Type B pancreatic cell (in vitro differentiated cells): ENCODE measurements at regions not wholly inside any gene's neighbourhood (a gene's known extent, or its start where the extent isn't known, plus 50 kb on each side); places are given as distances from the start of the nearest gene placed in this dataset.

Experiments
- DNase-seq: peaks from one replicate; pipeline ENCODE4 v3.0.0; 2021; ENCODE audit warnings: mixed read lengths; ENCODE audit not compliant: unreplicated experiment; ENCODE audit errors: extremely low spot score
- H3K27ac Mint-ChIP-seq: 2 replicates; pipeline ENCODE4 v1.8.0; 2021; ENCODE audit warnings: mild to moderate bottlenecking, mixed read lengths
- H3K27me3 Mint-ChIP-seq: 2 replicates; pipeline ENCODE4 v1.8.0; 2021; ENCODE audit warnings: mixed read lengths
- H3K36me3 Mint-ChIP-seq: 2 replicates; pipeline ENCODE4 v1.8.0; 2021; ENCODE audit warnings: mixed read lengths
- H3K4me1 Mint-ChIP-seq: one replicate; pipeline ENCODE4 v1.8.0; 2021; ENCODE audit warnings: mixed read lengths; ENCODE audit not compliant: unreplicated experiment
- H3K4me3 Mint-ChIP-seq: 2 replicates; pipeline ENCODE4 v1.8.0; 2021; ENCODE audit warnings: mild to moderate bottlenecking, mixed read lengths
- H3K9me3 Mint-ChIP-seq: 2 replicates; pipeline ENCODE4 v1.8.0; 2021; ENCODE audit warnings: mixed read lengths
- CTCF ChIP-seq: fragments of 200-600 bp; sonication (generic); conservative IDR thresholded peaks from 2 replicates; pipeline ENCODE4 v1.5.0; 2021; ENCODE audit warnings: antibody characterized with exemption, mild to moderate bottlenecking

GRCh38 chr12:108050696-108051095, 78.4 kb upstream of the WSCD2 start:
- Mint-ChIP-seq H3K27ac (no peak overlapping the region), H3K4me1 (peaks cover 18% of the 10 kb centered on the region), H3K9me3 (no peaks in the 10 kb centered on the region), H3K27me3 (peaks cover 34% of the 10 kb centered on the region), H3K4me3 (no peak overlapping the region), H3K36me3 (no peaks in the 10 kb centered on the region)
- DNase-seq: no peak
- no peak for TF ChIP-seq CTCF

GRCh38 chr12:108052260-108052659, 76.8 kb upstream of the WSCD2 start:
- DNase-seq: no peak
- Mint-ChIP-seq H3K27ac (no peak overlapping the region), H3K4me1 (peaks cover 25% of the 10 kb centered on the region), H3K9me3 (no peaks in the 10 kb centered on the region), H3K27me3 (peaks cover 41% of the 10 kb centered on the region), H3K4me3 (no peak overlapping the region), H3K36me3 (no peaks in the 10 kb centered on the region)
- no peak for TF ChIP-seq CTCF

- Mint-ChIP-seq H3K27ac (no peak overlapping the region), H3K36me3 (no peaks in the 10 kb centered on the region), H3K27me3 (peaks cover 39% of the 10 kb centered on the region), H3K4me3 (no peak overlapping the region), H3K4me1 (peaks cover 25% of the 10 kb centered on the region), H3K9me3 (no peaks in the 10 kb centered on the region)
- no peak for TF ChIP-seq CTCF
- no peak for DNase-seq
These were observed 75.6 kb upstream of the WSCD2 start for GRCh38 chr12:108053512-108053911.

- peaks cover 46% of the 10 kb centered on the region for H3K27me3 Mint-ChIP-seq
- H3K9me3 Mint-ChIP-seq: no peaks in the 10 kb centered on the region
- peaks cover 25% of the 10 kb centered on the region for H3K4me1 Mint-ChIP-seq
- no peaks in the 10 kb centered on the region for H3K36me3 Mint-ChIP-seq
- H3K4me3 Mint-ChIP-seq: no peak overlapping the region
- DNase-seq: no peak
- no peak for TF ChIP-seq CTCF
- no peak overlapping the region for H3K27ac Mint-ChIP-seq
These were observed 74.6 kb upstream of the WSCD2 start for GRCh38 chr12:108054496-108054895.

GRCh38 chr12:108055141-108055540, 73.9 kb upstream of the WSCD2 start:
- Mint-ChIP-seq H3K4me3 (no peak overlapping the region), H3K9me3 (no peaks in the 10 kb centered on the region)
- no peak for DNase-seq

More at GRCh38 chr12:108055141-108055540, 73.9 kb upstream of the WSCD2 start:
- peaks cover 24% of the 10 kb centered on the region for H3K4me1 Mint-ChIP-seq
- no peak for TF ChIP-seq CTCF
- no peak overlapping the region for H3K27ac Mint-ChIP-seq
- peaks cover 42% of the 10 kb centered on the region for H3K27me3 Mint-ChIP-seq
- H3K36me3 Mint-ChIP-seq: no peaks in the 10 kb centered on the region
